Suppressor macrophage treated with lipopolysaccharide for 1 hour (primary cell): ENCODE measurements at regions not wholly inside any gene's neighbourhood (a gene's known extent, or its start where the extent isn't known, plus 50 kb on each side); places are given as distances from the start of the nearest gene placed in this dataset.
"Not testable (repeated sequence)": the region's sequence is repeated elsewhere in the genome, so short reads cannot be mapped to it uniquely, and the experiment has no call there.

ENCODE experiments used
- DNase-seq, 3 donors: peaks; one replicate each; pipeline ENCODE4 v3.0.0-alpha.2; 2020 to 2022

DNA sequence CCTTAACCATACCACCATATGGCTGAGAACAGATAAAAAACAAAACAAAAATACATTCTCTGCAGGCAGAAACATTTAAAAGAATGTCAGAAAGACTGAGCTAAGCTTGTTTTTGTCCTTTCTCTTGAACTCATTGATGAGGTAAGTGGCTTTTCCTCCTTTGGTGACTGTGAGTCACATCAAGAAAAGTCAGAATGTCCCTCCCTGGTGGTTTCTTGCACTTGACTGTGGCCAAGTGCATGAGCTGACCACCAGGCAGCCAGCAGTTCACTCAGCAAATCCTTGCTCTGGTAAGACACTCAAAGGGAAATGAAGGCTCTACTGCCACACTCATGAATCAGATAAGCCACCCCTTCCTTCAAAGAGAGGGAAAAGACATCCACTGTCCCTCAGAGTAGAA is 970.9 kb downstream of the TAF11L14 start:
- no peak for DNase-seq

- no peak for DNase-seq
Observed at GRCh38 chr5:18607570-18607969, 973.3 kb downstream of the TAF11L14 start.

DNA sequence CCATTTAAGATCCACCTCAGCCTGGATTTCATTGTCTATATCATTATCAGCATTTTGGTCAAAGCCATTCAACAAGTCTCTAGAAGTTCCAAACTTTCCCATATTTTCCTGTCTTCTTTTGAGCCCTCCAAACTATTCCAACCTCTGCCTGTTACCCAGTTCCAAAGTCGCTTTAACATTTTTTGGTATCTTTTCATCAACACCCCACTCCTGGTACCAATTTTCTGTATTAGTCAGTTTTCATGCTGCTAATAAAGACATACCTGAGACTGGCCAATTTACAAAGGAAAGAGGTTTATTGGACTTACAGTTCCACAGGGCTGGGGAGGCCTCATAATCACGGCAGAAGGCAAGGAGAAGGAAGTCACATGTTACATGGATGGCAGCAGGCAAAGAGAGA is 982.9 kb downstream of the TAF11L14 start:
- not testable (repeated sequence) for DNase-seq

DNA sequence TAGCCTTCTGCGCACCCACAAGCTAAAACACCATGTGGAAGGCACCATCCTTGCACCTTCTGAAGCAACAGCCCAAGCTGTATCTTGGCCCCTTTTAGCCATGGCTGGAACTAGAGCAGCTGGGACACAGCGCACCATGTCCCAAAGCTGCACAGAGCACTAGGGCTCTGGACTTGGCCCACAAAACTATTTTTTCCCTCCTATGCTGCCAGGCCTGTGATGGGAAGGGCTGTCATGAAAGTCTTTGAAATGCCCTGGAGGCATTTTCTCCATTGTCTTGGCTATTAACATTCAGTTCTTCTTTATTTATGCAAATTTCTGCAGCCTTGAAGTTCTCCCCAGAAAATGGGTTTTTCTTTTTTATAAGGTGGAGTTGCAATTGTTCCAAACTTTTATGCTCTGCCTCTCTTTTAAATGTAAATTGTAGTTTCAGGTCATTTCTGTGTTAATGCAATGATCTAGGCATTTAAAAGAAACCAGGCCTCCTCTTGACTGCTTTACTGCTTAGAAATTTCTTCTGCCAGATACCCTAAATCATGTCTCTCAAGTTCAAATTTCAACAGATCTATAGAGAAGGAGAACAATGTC is 996.3 kb downstream of the TAF11L14 start:
- no peak for DNase-seq

GRCh38 chr5:18652404-18653215 is 1018.4 kb downstream of the TAF11L14 start:
- DNase-seq, result no peak

- no peak for DNase-seq
Observed at GRCh38 chr5:18653216-18653752, 1019.0 kb downstream of the TAF11L14 start.

DNA sequence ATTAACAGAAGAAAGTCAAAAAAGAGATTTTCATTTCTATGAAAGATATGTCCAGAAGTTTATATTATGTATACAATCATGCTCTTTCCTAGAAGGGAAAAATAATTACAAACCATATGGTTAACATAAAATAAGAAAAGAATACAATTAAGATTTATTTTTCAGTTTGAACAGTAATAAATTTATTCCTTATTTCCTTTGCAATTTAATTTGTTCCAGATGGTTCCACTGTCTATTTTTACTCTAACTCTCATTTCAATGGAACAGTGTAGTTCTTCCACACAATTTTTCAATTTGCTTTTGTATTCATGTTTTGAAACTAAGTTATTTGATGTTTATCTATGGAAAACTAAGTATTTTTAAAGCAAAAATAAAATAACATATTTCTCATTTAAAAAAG is 1026.3 kb downstream of the TAF11L14 start:
- no peak for DNase-seq

DNA sequence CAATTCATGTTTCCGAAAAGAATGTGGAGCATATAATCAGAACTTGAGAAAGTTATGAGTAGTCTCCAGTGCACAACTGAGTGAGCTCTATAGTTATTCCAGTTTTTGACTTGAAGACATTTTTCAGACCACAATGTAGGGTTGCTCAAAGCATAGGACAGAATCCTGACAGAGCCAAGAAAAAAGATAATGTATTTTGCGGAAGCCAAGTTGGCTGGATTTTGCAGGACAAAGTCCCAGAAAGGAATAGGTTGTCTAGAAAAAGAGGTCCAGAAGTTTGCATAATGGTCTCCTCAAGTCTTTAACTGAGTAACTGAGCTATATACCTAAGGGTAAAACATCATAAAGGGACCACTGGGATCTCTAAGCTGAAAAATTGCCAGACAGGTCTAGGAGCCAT is 1028.0 kb downstream of the TAF11L14 start:
- no peak for DNase-seq

DNA sequence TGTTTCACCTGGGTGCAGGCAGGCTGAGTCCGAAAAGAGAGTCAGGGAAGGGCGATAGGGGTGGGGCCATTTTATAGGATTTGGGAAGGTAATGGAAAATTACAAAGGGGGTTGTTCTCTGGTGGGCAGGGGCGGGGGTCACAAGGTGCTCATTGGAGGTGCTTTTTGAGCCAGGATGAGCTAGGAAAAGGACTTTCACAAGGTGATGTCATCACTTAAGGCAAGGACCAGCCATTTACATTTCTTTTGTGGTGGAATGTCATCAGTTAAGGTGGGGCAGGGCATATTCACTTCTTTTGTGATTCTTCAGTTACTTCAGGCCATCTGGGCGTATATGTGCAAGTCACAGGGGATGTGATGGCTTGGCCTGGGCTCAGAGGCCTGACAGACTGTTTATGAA is 1040.0 kb downstream of the TAF11L14 start:
- not testable (repeated sequence) for DNase-seq

GRCh38 chr5:18675041-18675440 is 1040.8 kb downstream of the TAF11L14 start:
- no peak for DNase-seq

- no peak for DNase-seq
Observed at GRCh38 chr5:18686253-18686652, 1052.0 kb downstream of the TAF11L14 start.

DNA sequence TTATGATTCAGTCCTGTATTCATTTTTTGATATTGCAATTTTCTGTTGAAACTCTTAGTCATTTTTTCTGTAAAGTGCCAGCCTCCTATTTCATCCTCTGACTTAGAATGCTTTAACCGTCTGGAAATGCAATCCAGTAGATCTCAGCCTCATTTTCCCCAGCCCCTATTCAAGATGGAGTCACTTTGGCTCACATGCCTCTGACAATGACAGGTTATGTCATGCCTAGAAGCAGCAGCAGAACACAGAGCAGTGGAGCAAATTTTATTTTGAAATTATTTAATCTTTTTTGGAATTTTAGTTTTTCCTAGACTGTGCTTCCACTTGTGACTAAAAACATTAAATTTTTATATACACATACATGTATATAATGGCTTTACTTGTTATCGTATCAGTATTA is 1053.2 kb downstream of the TAF11L14 start:
- DNase-seq, result no peak

DNA sequence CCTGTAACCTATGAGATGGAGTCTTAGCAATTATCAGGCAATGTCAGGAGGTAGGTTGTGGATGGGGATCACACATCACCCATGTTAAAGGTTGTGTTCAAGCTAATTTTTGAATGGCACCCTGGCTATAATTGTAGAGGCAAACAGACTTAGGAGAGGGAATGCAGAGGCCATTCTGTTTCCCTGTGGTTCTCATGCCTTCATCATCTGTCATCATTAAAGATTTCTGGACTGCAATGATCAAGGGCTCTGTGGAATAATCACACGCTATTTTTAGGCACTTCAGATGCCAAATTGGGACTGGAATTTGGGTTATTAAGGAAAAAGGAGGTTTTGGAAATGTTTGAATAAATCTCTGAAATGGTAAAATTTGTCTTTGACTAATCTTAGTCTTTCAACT is 1065.4 kb downstream of the TAF11L14 start:
- no peak for DNase-seq

DNA sequence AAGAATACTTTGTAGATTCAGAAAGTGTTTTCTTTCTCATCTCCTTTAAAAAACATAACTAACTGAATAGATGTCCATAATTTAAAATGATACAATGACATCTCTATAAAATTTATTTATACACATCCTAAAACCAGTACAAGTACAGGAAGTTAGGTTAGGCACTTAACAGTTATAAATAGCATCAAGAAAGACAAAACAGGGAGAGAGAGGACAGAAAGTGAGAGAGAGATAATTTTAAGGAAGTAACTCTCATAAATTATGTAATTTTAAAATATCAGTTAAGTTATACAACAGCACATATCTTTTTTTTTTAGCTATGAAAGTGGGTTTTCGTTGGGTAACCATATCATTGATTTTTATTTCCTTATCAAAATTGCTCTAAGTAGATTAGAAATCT is 1068.6 kb downstream of the TAF11L14 start:
- no peak for DNase-seq

GRCh38 chr5:18712936-18713485 is 1078.8 kb downstream of the TAF11L14 start:
- peak in 2 of 3 donors; percentile 5 to 52 for DNase-seq

DNA sequence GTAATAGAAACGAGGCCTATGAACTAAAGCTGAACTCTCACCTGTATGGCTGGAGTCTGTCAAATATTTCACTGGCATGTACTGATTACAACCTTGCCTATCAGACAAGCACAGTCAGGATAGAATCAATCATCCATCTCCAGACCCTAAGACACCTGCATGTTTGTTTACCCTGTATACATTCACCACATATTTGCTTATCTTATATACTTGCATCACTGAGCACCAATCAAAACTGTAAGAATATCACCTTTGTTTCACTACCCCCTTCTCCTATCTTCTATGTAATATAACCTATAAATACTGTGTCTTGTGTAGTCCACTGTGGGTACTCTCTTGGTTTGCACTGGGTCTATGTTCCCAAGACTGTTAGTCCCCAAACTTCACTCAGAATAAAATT is 1085.7 kb downstream of the TAF11L14 start:
- no peak for DNase-seq

DNA sequence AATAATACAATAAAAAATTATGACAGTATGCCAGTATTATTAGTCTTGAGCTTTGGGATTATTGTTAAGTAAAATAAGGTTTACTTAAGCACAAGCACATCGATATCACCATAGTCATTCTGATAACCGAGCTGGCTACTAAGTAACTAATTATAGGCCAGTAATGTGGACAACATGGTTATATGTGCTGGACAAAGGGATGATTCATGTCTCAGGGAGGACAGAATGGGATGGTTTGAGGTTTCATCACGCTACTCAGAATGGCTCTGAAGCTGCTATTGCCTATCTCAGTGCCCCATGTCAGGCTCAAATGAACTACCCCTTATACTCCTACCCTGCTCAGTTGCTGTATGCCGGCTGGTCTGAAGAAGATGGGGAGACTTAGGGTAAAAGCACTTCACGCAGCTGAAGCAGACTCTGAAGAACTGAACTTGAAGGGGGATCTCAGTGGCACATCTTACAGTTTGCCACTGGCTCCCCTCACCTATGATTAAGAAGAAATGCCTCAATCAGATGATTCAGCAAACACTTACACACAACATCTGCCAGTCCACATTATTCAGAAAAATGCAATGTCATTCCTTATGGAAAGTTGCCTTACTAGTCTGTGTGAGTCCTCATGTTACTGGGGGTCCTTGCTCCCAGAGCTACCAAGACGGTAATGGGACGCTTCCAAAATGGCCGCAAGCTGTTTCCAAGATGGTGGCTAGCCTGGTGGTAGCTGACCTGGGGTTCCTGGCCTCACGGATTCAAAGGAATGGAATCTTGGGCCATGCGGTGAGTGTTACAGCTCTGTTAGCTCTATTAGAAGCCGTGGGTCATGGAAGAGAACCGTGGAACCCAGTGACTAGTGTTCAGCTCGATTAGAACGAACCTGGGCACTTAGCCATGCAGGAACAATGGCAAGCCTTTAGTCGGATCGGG is 1098.6 kb downstream of the TAF11L14 start:
- no peak for DNase-seq

- no peak for DNase-seq
Observed at GRCh38 chr5:18736051-18736398, 1101.8 kb downstream of the TAF11L14 start.

DNA sequence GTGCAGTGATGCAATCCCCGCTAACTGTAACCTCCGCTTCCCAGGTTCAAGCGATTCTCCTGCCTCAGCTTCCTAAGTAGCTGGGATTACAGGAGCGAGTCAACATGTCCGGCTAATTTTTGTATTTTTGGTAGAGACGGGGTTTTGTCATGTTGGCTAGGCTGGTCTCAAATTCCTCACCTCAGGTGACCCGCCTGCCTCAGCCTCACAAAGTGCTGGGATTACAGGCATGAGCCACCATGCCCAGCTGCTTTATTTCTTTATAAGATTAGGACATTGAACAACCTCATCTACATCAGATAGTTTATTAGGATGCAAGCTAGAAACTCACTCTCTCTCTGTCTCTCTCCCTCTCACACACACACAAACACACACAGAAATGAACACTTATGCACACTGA is 1102.5 kb downstream of the TAF11L14 start:
- DNase-seq, result not testable (repeated sequence)

DNA sequence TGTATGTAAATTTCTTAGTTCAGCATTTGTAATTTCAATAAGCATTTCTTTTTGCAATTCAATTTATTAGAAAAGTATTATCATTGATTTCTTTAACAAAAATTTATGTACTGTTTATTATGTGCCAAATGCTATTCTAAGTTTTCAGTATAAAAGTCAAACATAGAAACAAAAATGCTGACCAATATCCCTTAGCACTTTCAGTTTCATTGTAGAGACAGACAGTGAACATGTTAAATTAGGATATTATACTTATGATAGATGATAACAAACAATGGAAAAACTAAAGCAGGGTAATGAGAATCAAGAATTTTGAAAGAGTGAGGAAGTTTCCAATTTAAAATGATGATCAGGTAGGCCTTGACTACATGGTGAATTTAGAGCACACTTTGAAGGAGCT is 1106.0 kb downstream of the TAF11L14 start:
- DNase-seq, result no peak

DNA sequence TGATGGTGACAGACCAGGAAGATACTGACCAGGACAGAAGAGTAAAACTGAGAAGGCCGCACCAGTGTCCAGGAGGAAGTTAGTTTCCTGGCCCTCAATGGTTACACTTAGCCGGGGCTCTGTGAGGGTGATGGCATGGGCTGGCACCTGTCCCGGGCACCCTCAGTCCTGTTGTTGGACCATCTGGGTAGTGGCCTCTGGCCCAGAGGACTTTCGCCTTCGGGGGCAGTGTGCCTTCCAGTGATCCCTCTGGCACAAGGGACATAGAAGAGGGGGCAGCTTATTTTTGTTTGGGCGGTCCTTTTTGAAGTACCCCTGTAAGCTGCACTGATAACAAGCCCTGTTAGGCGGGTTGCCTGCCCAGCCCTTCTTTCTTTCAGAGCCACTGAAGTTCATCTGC is 1108.6 kb downstream of the TAF11L14 start:
- DNase-seq, result no peak

DNA sequence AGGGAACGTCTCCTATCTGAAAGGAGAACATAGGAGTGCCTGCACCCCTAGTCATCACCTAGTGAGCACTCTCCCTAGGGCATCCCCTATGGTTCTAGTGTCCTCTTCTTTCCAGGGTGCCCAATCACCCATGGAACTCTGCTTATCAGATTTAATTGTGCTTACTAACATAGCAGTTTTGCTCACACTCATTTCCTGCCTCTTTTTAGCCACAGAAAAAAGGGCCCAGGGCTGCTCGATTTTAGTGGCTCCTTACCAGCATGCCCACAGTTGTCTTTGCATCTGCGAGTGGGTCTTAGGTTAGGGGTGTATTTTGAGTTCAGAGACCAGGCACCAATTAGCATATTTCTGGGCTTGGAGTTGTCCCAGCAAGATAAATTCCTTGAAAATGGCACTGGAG is 1110.2 kb downstream of the TAF11L14 start:
- DNase-seq, result no peak
